ENCODE measurements at regions not wholly inside any gene's neighbourhood (a gene's known extent, or its start where the extent isn't known, plus 50 kb on each side); places are given as distances from the start of the nearest gene placed in this dataset.

- no peak overlapping the region for H3K27ac ChIP-seq (ENCODE audit: low read length)
- peaks cover 5% of the 10 kb centered on the region for H3K4me1 ChIP-seq (ENCODE audit: control insufficient read depth, insufficient read depth, low read length)
- no peak overlapping the region for H3K4me3 ChIP-seq (ENCODE audit: low read length)
- no CpG with 5 or more reads among the region's 7 CpGs for WGBS (ENCODE audit: insufficient coverage)
- no peak for DNase-seq
- H3K27me3 ChIP-seq (ENCODE audit: control insufficient read depth, insufficient read depth, low read length), result no peaks in the 10 kb centered on the region
- no peaks in the 10 kb centered on the region for H3K9me3 ChIP-seq (replicated peaks; ENCODE audit: control insufficient read depth, low read depth, low read length)
- no peaks in the 10 kb centered on the region for H3K36me3 ChIP-seq (ENCODE audit: control insufficient read depth, insufficient read depth, low read length)
Measured at GRCh38 chr15:60130821-60131220, 126.7 kb downstream of the FOXB1 start.

DNA sequence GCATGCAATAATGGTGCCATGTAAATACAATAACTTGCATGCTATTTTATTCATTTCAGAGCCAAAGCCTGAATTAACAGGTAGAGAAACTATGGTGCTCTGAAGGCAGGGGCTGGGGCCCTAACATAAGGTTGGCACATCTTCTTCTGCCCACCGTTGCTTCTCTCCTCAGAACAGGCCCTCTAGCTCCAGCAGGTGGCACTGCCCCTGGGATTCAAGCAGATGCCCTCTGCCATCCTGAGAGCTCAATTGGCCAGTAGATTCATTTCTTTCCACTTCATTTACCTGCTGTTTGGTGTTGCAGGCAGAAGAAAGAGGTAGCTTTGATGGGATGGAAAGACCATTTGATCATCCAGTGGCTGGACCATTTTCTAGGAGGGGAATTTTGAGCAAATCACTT lies 130.5 kb downstream of the FOXB1 start:
- Histone ChIP-seq H3K9me3 (replicated peaks; ENCODE audit: control insufficient read depth, low read depth, low read length) (no peaks in the 10 kb centered on the region), H3K27ac (ENCODE audit: low read length) (no peak overlapping the region), H3K4me3 (ENCODE audit: low read length) (no peak overlapping the region), H3K27me3 (ENCODE audit: control insufficient read depth, insufficient read depth, low read length) (peaks cover 2% of the 10 kb centered on the region), H3K36me3 (ENCODE audit: control insufficient read depth, insufficient read depth, low read length) (no peaks in the 10 kb centered on the region), H3K4me1 (ENCODE audit: control insufficient read depth, insufficient read depth, low read length) (no peaks in the 10 kb centered on the region)
- no CpG with 5 or more reads among the region's 1 CpG for WGBS (ENCODE audit: insufficient coverage)
- DNase-seq, result no peak

GRCh38 chr15:60135961-60136360 lies 131.8 kb downstream of the FOXB1 start:
- WGBS (ENCODE audit: insufficient coverage), result 89% methylated on average over 1 of the region's 2 CpGs
- no peak overlapping the region for H3K4me3 ChIP-seq (ENCODE audit: low read length)

DNA sequence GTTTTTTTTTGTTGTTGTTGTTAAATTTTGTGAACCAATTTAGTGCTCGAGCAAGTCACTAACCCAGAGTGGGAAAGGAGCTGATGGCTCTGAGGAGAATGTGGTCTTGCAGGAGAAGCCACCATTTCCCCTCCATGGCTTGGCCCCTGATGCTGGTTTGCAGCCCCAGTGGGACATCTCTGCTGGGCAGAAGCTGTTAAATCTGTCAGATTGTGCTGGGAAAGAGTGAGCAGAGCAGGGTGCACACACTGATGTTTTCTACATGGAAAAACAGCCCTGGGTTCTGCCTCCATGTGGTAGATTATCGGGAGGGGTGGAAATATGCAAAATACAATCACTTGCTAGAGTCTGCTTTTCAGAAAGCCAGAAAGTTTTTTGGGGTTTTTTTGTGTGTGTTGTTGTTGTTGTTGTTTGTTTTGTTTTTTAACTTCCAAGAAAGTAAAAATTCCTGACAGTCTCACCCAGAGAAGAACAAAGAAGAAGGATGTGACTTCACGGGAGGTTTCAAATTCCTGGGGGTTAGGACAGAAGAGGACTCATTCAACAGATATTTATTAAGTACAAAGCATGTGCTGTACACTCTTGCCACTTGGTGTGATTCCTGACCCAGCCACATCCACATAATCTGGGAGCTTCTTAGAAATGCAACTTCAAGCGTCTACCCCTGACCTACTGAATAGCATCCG lies 133.7 kb downstream of the FOXB1 start:
- no CpG with 5 or more reads among the region's 5 CpGs for WGBS (ENCODE audit: insufficient coverage)
- H3K27ac ChIP-seq (ENCODE audit: low read length), result no peak overlapping the region
- no peak overlapping the region for H3K4me3 ChIP-seq (ENCODE audit: low read length)
- DNase-seq, result no peak
- H3K27me3 ChIP-seq (ENCODE audit: control insufficient read depth, insufficient read depth, low read length), result peaks cover 2% of the 10 kb centered on the region
- no peaks in the 10 kb centered on the region for H3K36me3 ChIP-seq (ENCODE audit: control insufficient read depth, insufficient read depth, low read length)
- H3K4me1 ChIP-seq (ENCODE audit: control insufficient read depth, insufficient read depth, low read length), result no peaks in the 10 kb centered on the region
- H3K9me3 ChIP-seq (replicated peaks; ENCODE audit: control insufficient read depth, low read depth, low read length), result no peaks in the 10 kb centered on the region

More at GRCh38 chr15:60135961-60136360, 131.8 kb downstream of the FOXB1 start:
- H3K36me3 ChIP-seq (ENCODE audit: control insufficient read depth, insufficient read depth, low read length), result no peaks in the 10 kb centered on the region
- no peaks in the 10 kb centered on the region for H3K9me3 ChIP-seq (replicated peaks; ENCODE audit: control insufficient read depth, low read depth, low read length)
- H3K4me1 ChIP-seq (ENCODE audit: control insufficient read depth, insufficient read depth, low read length), result no peaks in the 10 kb centered on the region
- H3K27me3 ChIP-seq (ENCODE audit: control insufficient read depth, insufficient read depth, low read length), result peaks cover 2% of the 10 kb centered on the region
- no peak overlapping the region for H3K27ac ChIP-seq (ENCODE audit: low read length)
- no peak for DNase-seq

DNA sequence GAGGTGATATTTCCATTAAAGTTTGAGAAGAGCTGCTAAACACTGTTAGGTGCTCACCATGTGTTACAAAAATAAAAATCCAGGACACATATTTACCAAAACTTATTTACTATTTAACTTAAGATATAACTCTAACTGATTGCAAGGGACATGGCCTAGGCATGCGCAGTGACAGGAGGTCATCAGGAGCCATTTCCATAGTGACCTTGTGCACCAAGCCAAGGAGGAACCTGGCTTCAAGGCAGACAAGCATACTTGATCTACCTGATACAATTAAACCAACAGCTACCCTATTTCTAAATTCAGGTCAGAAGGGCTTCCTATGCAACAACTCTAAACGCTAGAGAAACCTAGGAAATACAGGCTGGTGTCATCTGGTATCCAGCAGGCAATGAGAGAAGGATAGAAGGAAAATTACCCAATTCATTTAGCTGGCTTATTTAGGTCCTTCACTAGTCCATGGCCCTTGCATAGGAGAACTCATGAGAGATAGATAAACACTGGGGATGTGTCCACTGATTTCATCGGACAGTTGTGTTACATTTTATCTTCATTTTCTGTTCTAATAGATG lies 134.4 kb downstream of the FOXB1 start:
- no peaks in the 10 kb centered on the region for H3K9me3 ChIP-seq (replicated peaks; ENCODE audit: control insufficient read depth, low read depth, low read length)
- H3K4me1 ChIP-seq (ENCODE audit: control insufficient read depth, insufficient read depth, low read length), result no peaks in the 10 kb centered on the region
- H3K27ac ChIP-seq (ENCODE audit: low read length), result no peak overlapping the region
- WGBS (ENCODE audit: insufficient coverage), result 100% methylated on average over 1 of the region's 3 CpGs
- no peak for DNase-seq
- no peak overlapping the region for H3K4me3 ChIP-seq (ENCODE audit: low read length)
- H3K36me3 ChIP-seq (ENCODE audit: control insufficient read depth, insufficient read depth, low read length), result no peaks in the 10 kb centered on the region
- H3K27me3 ChIP-seq (ENCODE audit: control insufficient read depth, insufficient read depth, low read length), result peaks cover 2% of the 10 kb centered on the region

- H3K27me3 ChIP-seq (ENCODE audit: control insufficient read depth, insufficient read depth, low read length), result peaks cover 3% of the 10 kb centered on the region
- 81% methylated on average over 3 of the region's 4 CpGs for WGBS (ENCODE audit: insufficient coverage)
- no peak for DNase-seq
- no peak overlapping the region for H3K4me3 ChIP-seq (ENCODE audit: low read length)
- no peaks in the 10 kb centered on the region for H3K9me3 ChIP-seq (replicated peaks; ENCODE audit: control insufficient read depth, low read depth, low read length)
- no peaks in the 10 kb centered on the region for H3K36me3 ChIP-seq (ENCODE audit: control insufficient read depth, insufficient read depth, low read length)
- H3K4me1 ChIP-seq (ENCODE audit: control insufficient read depth, insufficient read depth, low read length), result no peaks in the 10 kb centered on the region
- H3K27ac ChIP-seq (ENCODE audit: low read length), result no peak overlapping the region
Measured at GRCh38 chr15:60152386-60152785, 148.3 kb downstream of the FOXB1 start.

DNA sequence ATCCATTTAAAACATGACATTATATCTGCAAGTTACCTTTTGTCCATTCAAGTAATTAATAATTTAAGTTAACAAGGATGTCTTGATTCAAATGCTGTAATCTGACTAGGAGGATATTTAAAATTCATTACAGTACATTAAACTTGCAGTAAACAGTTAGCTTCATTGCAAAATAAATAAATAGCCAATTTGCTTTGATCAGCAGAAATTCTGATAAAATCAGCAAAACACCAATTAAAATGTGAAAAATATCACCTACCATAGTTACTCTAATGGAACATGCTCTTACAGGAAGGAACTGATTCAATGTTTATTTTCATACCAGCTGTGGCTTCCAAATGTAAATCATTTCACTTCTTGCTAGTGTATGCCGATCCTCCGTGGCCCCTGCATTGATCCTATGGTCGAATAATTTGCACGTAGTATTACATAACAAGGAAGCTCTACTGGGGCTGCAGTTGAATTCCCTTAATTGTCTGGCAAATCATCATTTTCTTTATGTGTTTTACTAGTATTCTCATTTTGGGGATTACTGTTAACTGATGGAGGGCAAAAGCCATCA lies 150.7 kb downstream of the FOXB1 start:
- no peak for DNase-seq
- Histone ChIP-seq H3K4me1 (ENCODE audit: control insufficient read depth, insufficient read depth, low read length) (no peaks in the 10 kb centered on the region), H3K36me3 (ENCODE audit: control insufficient read depth, insufficient read depth, low read length) (no peaks in the 10 kb centered on the region), H3K27ac (ENCODE audit: low read length) (no peak overlapping the region), H3K27me3 (ENCODE audit: control insufficient read depth, insufficient read depth, low read length) (peaks cover 3% of the 10 kb centered on the region), H3K9me3 (replicated peaks; ENCODE audit: control insufficient read depth, low read depth, low read length) (no peaks in the 10 kb centered on the region), H3K4me3 (ENCODE audit: low read length) (no peak overlapping the region)
- no CpG with 5 or more reads among the region's 4 CpGs for WGBS (ENCODE audit: insufficient coverage)

- no peaks in the 10 kb centered on the region for H3K36me3 ChIP-seq (ENCODE audit: control insufficient read depth, insufficient read depth, low read length)
- H3K27ac ChIP-seq (ENCODE audit: low read length), result no peak overlapping the region
- no peak for DNase-seq
- H3K9me3 ChIP-seq (replicated peaks; ENCODE audit: control insufficient read depth, low read depth, low read length), result no peaks in the 10 kb centered on the region
- H3K4me3 ChIP-seq (ENCODE audit: low read length), result no peak overlapping the region
- WGBS (ENCODE audit: insufficient coverage), result no CpG with 5 or more reads among the region's 3 CpGs
- H3K27me3 ChIP-seq (ENCODE audit: control insufficient read depth, insufficient read depth, low read length), result peaks cover 3% of the 10 kb centered on the region
- no peaks in the 10 kb centered on the region for H3K4me1 ChIP-seq (ENCODE audit: control insufficient read depth, insufficient read depth, low read length)
Measured at GRCh38 chr15:60155661-60156060, 151.6 kb downstream of the FOXB1 start.

DNA sequence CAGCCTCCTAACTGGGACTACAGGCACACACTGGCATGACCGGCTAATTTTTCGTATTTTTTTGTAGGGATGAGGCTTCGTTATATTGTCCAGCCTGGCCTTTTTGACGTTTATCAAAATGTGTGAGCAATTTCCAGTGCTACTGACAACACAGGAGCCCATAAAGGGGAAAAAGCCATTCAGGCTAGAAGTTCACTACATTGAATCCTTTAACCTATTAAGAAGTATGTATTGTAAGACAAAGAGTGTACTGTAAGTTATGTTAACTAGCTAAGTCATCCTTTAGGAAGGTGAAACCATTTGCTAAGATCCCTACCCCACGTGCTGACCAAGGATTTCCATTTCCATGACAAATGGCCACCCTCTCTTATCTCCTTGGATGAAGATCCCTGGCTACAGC lies 156.8 kb downstream of the FOXB1 start:
- Histone ChIP-seq H3K4me3 (ENCODE audit: low read length) (no peak overlapping the region), H3K27ac (ENCODE audit: low read length) (no peak overlapping the region), H3K27me3 (ENCODE audit: control insufficient read depth, insufficient read depth, low read length) (no peaks in the 10 kb centered on the region), H3K36me3 (ENCODE audit: control insufficient read depth, insufficient read depth, low read length) (no peaks in the 10 kb centered on the region), H3K9me3 (replicated peaks; ENCODE audit: control insufficient read depth, low read depth, low read length) (no peaks in the 10 kb centered on the region), H3K4me1 (ENCODE audit: control insufficient read depth, insufficient read depth, low read length) (no peaks in the 10 kb centered on the region)
- DNase-seq, result no peak
- WGBS (ENCODE audit: insufficient coverage), result 82% methylated on average over 4 of the region's 5 CpGs

- no peak for DNase-seq
- Histone ChIP-seq H3K4me3 (ENCODE audit: low read length) (no peak overlapping the region), H3K36me3 (ENCODE audit: control insufficient read depth, insufficient read depth, low read length) (no peaks in the 10 kb centered on the region), H3K27me3 (ENCODE audit: control insufficient read depth, insufficient read depth, low read length) (no peaks in the 10 kb centered on the region), H3K9me3 (replicated peaks; ENCODE audit: control insufficient read depth, low read depth, low read length) (no peaks in the 10 kb centered on the region), H3K27ac (ENCODE audit: low read length) (no peak overlapping the region), H3K4me1 (ENCODE audit: control insufficient read depth, insufficient read depth, low read length) (no peaks in the 10 kb centered on the region)
- WGBS (ENCODE audit: insufficient coverage), result no CpG with 5 or more reads among the region's 3 CpGs
Measured at GRCh38 chr15:60161704-60162103, 157.6 kb downstream of the FOXB1 start.

Data from muscle of leg (tissue), 3 donors.